ENCODE measurements at regions not wholly inside any gene's neighbourhood (a gene's known extent, or its start where the extent isn't known, plus 50 kb on each side); places are given as distances from the start of the nearest gene placed in this dataset.
A peak's percentile ranks its signal among the peaks of the same experiment; 100 is the strongest.
"Not testable (repeated sequence)": the region's sequence is repeated elsewhere in the genome, so short reads cannot be mapped to it uniquely, and the experiment has no call there.

- no peak for DNase-seq
These were observed 375.6 kb downstream of the OSTF1 start for GRCh38 chr9:75463871-75464270.

- DNase-seq, result no peak
These were observed 376.4 kb downstream of the OSTF1 start for GRCh38 chr9:75464726-75465125.

GRCh38 chr9:75467142-75467541 lies 378.8 kb downstream of the OSTF1 start:
- no peak for DNase-seq

- no peak for DNase-seq
These were observed 383.3 kb downstream of the OSTF1 start for GRCh38 chr9:75471549-75472114.

- no peak for DNase-seq
These were observed 394.3 kb downstream of the OSTF1 start for GRCh38 chr9:75482566-75482965.

GRCh38 chr9:75483636-75484035 lies 395.3 kb downstream of the OSTF1 start:
- DNase-seq, result no peak

GRCh38 chr9:75487856-75488718 lies 399.8 kb downstream of the OSTF1 start:
- DNase-seq, result no peak

- DNase-seq, result no peak
These were observed 400.4 kb downstream of the OSTF1 start for GRCh38 chr9:75488719-75489110.

- DNase-seq, result no peak
These were observed 400.1 kb upstream of the PCSK5 start for GRCh38 chr9:75490326-75490725.

GRCh38 chr9:75491533-75491932 lies 398.9 kb upstream of the PCSK5 start:
- DNase-seq, result no peak

- no peak for DNase-seq
These were observed 390.7 kb upstream of the PCSK5 start for GRCh38 chr9:75499812-75500211.

GRCh38 chr9:75500479-75500878 lies 390.0 kb upstream of the PCSK5 start:
- no peak for DNase-seq

GRCh38 chr9:75500940-75501339 lies 389.5 kb upstream of the PCSK5 start:
- DNase-seq, result not testable (repeated sequence)

GRCh38 chr9:75504721-75505120 lies 385.8 kb upstream of the PCSK5 start:
- peak in 1 of 2 experiments; percentile 2 for DNase-seq

GRCh38 chr9:75505654-75506053 lies 384.8 kb upstream of the PCSK5 start:
- DNase-seq, result no peak

- no peak for DNase-seq
These were observed 361.0 kb upstream of the PCSK5 start for GRCh38 chr9:75529463-75529862.

GRCh38 chr9:75531588-75531987 lies 358.9 kb upstream of the PCSK5 start:
- no peak for DNase-seq

GRCh38 chr9:75532233-75533050 lies 358.0 kb upstream of the PCSK5 start:
- no peak for DNase-seq

GRCh38 chr9:75539523-75539922 lies 350.9 kb upstream of the PCSK5 start:
- DNase-seq, result no peak

- DNase-seq, result no peak
These were observed 350.3 kb upstream of the PCSK5 start for GRCh38 chr9:75540185-75540584.

GRCh38 chr9:75541734-75542133 lies 348.7 kb upstream of the PCSK5 start:
- DNase-seq, result no peak

- no peak for DNase-seq
These were observed 345.7 kb upstream of the PCSK5 start for GRCh38 chr9:75544815-75545214.

GRCh38 chr9:75545287-75545686 lies 345.2 kb upstream of the PCSK5 start:
- DNase-seq, result no peak

GRCh38 chr9:75548871-75549270 lies 341.6 kb upstream of the PCSK5 start:
- DNase-seq, result no peak

Measured in AML-193 (cell line).